GM03348 (cell line): ENCODE measurements at regions not wholly inside any gene's neighbourhood (a gene's known extent, or its start where the extent isn't known, plus 50 kb on each side); places are given as distances from the start of the nearest gene placed in this dataset.
"Not testable (repeated sequence)": the region's sequence is repeated elsewhere in the genome, so short reads cannot be mapped to it uniquely, and the experiment has no call there.

Experiments
- DNase-seq: peaks from one replicate; pipeline ENCODE4 v3.0.0; 2012; ENCODE audit warnings: low spot score

- no peak for DNase-seq
Observed at GRCh38 chr13:80716610-80717081, 375.7 kb upstream of the SPRY2 start.

GRCh38 chr13:80712026-80712425 is 371.1 kb upstream of the SPRY2 start:
- DNase-seq = no peak

GRCh38 chr13:80708791-80709190 is 367.9 kb upstream of the SPRY2 start:
- no peak for DNase-seq

DNA sequence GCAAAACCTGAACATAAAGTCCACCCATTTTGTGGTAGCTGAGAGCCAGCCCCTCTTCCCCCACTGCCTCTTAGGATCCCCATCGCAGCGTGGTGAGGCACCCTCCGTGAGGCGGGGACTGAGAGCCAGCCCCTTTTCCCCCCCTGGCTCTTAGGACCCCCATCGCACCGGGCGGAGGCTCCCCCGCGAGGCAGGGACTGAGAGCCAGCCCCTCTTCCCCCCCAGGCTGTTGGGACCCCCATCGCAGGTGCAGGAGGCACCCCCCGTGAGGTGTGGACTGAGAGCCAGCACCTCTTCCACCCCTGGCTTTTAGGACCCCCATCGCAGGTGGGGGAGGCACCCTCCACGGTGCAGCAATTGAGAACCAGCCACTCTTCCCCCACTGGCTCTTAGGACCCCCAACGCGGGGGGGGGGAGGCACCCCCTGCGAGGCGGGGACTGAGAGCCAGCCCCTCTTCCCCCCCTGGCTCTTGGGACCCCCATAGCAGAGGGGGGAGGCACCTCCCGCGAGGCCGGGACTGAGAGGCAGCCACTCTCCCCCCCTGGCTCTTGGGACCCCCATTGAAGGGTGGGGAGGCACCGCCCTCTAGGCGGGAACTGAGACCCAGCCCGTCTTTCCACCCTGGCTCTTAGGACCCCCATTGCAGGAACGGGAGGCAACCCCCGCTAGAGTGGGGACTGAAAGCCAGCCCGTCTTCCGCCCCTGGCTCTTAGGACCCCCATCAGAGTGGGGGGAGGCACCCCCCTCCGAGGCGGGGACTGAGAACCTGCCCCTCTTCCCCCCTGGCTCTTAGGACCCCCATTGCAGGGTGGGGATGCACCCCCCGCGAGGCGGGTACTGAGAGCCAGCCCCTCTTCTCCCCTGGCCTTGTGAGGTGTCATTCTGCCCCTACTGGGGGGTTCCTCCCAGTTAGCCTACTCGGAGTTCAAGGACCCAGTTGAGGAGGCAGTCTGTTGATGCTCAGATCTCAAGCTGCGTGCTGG is 366.4 kb upstream of the SPRY2 start:
- no peak for DNase-seq

GRCh38 chr13:80706164-80706471 is 365.2 kb upstream of the SPRY2 start:
- DNase-seq = no peak

DNA sequence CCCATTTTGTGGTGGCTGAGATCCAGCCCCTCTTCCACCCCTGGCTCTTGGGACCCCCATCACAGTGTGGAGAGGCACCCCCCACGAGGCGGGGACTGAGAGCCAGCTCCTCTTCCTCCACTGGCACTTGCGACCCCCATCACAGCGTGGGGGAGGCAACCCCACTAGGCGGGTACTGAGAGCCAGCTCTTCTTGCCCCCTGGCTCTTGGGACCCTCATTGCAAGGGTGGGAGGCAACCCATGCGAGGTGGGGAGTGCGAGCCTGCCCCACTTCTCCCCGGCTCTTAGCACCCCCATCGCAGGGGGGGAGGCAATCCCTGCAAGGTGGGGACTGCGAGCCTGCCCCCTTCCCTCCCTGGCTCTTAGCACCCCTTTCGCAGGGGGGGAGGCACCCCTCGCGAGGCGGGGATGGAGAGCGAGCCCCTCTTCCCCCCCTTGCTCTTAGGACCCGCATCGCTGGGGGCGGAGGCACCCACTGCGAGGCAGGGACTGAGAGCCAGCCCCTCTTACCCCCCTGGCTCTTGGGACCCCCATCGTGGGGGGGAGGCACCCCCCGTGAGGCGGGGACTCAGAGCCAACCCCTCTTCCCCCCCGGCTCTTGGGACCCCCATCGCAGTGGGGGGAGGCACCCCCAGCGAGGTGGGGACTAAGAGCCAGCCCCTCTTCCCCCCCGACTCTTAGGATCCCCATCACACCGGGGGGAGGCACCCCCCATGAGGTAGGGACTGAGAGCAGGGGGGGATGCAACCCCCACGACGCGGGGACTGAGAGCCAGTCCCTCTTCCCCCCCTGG is 364.6 kb upstream of the SPRY2 start:
- DNase-seq = no peak

DNA sequence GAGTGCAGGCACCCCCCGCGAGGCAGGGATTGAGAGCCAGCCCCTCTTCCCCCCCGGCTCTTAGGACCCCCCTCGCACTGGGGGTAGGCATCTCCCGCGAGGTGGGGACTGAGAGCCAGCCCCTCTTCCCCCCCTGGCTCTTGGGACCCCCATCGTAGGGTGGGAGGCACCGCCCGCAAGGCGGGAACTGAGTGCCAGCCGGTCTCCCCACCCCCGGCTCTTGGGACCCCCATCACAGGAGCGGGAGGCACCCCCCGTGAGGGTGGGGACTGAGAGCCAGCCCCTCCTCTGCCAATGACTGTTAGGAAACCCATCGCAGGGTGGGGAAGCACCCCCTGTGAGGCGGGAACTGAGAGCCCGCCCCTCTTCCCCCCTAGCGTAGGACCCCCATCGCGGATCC is 363.4 kb upstream of the SPRY2 start:
- DNase-seq = no peak

GRCh38 chr13:80695841-80696240 is 354.9 kb upstream of the SPRY2 start:
- DNase-seq = no peak

GRCh38 chr13:80691814-80692213 is 350.9 kb upstream of the SPRY2 start:
- not testable (repeated sequence) for DNase-seq

DNA sequence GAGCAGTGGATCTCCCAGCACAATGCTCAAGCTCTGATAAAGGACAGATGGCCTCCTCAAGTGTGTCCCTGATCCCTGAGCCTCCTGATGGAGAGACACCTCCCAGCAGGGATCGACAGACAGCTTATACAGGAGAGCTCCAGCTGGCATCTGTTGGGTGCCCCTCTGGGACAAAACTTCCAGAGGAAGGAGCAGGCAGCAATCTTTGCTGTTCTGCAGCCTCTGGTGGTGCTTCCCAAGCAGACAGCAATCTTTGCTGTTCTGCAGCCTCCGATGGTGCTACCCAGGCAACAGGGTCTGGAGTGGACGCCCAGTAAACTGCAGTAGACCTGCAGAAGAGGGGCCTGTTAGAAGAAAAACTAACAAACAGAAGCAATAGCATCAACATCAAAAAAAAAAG is 349.3 kb upstream of the SPRY2 start:
- no peak for DNase-seq

- no peak for DNase-seq
Observed at GRCh38 chr13:80688593-80688992, 347.7 kb upstream of the SPRY2 start.

GRCh38 chr13:80685942-80686341 is 345.0 kb upstream of the SPRY2 start:
- DNase-seq = no peak

- no peak for DNase-seq
Observed at GRCh38 chr13:80684217-80684991, 343.5 kb upstream of the SPRY2 start.

DNA sequence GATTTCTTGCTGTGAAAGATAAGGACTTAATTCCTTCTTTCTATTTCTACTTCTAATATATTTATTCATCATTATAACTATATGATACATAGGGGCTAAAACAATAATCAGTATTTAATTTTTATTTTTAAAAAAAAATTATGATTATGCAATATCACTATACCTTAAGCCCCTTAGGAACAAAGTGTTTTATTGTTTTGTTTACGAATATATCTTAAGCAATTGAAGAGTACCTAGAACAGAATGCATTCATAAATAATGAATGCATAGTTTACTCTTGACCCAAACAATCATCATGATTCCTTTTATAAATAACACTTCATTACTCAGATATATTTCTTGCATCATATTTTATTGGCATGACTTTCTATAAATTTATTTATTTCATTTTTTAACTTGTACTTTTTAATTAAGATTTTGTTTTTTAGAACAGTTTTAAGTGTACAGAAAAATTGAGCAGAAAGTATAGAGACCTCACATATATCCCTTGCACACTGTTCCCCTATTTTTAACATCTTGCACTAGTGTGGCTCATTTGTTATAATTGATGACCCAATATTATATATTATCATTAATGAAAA is 339.9 kb upstream of the SPRY2 start:
- DNase-seq = no peak

DNA sequence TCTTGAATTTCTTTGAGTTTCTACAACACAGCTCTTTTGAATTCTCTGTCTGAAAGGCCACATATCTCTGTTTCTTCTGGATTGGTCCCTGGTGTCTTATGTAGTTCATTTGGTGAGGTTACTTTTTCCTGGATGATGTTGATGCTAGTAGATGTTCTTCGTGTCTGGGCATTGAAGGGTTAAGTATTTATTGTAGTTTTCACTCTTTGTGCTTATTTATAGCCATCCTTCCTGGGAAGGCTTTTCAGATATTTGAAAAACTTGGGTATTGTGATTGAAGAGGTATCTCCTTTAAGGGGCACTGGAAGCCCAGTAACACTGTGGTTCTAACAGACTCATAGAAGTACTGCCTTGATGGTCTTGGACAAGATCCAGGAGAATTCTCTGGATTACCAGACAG is 338.5 kb upstream of the SPRY2 start:
- no peak for DNase-seq

GRCh38 chr13:80677227-80677626 is 336.3 kb upstream of the SPRY2 start:
- DNase-seq = no peak

DNA sequence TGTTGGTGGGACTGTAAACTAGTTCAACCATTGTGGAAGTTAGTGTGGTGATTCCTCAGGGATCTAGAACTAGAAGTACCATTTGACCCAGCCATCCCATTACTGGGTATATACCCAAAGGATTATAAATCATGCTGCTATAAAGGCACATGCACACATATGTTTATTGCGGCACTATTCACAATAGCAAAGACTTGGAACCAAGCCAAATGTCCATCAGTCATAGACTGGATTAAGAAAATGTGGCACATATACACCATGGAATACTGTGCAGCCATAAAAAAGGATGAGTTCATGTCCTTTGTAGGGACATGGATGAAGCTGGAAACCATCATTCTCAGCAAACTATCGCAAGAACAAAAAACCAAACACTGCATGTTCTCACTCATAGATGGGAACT is 334.5 kb upstream of the SPRY2 start:
- DNase-seq = not testable (repeated sequence)

- no peak for DNase-seq
Observed at GRCh38 chr13:80671773-80672172, 330.8 kb upstream of the SPRY2 start.

GRCh38 chr13:80669112-80669511 is 328.2 kb upstream of the SPRY2 start:
- no peak for DNase-seq

GRCh38 chr13:80668452-80668851 is 327.5 kb upstream of the SPRY2 start:
- DNase-seq = no peak

GRCh38 chr13:80666782-80667552 is 326.0 kb upstream of the SPRY2 start:
- DNase-seq = no peak
